ENCODE measurements at regions not wholly inside any gene's neighbourhood (a gene's known extent, or its start where the extent isn't known, plus 50 kb on each side); places are given as distances from the start of the nearest gene placed in this dataset.
A peak's percentile ranks its signal among the peaks of the same experiment; 100 is the strongest.

DNA sequence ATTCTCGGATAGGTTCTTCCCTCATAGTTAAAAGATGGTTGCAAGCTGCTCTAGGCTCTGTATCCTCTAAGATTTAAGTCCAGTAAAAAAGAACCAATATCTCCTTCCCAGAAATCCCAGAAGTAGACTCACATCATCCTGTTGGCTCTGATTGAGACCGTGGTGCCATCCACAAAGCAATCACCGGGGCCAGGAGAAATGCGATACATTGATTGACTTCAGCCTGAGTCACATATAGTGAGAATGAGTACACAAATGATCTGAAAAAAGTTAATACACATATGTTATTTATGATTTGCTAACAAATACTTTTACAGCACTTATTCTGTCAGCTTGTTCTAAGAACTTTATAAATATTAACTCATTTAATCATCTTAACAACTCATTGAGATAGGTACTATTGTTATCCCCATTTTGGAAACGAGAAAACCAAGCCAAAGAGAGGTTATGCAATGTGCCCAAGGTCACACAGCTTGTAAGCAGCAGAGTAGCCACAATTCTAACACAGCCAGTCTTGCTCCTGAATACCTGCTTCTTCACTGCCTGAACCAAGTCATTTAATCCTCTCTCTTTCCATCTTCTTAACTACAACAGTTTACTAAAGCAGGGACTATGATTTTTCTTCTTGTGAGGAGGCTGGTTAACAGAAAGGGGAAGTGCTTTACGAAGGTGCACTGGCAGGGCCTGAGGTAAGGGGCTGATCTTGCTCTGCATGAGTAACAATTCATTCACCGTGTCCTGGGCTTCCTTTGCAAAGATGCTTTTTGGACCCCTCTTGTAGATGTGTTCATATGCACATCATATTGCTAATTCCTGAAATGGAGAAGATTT, 177.0 kb downstream of the REEP3 start:
- CTCF ChIA-PET: interaction anchor here (1.5 kb wide), 1 partner anchor 69 kb away, joined by 3 read pairs; no protein-coding TSS in a partner anchor
- H3K27me3 Mint-ChIP-seq: no peaks in the 10 kb centered on the region
- H3K9me3 Mint-ChIP-seq: no peaks in the 10 kb centered on the region
- H3K27ac Mint-ChIP-seq: no peak overlapping the region
- DNase-seq: no peak
- H3K4me1 Mint-ChIP-seq: peaks cover 7% of the 10 kb centered on the region
- H3K4me3 Mint-ChIP-seq: no peak overlapping the region
- peaks cover 2% of the 10 kb centered on the region for H3K36me3 Mint-ChIP-seq (ENCODE audit: low read depth)
- POLR2A ChIA-PET: no interaction called here

GRCh38 chr10:63698787-63699150, 177.6 kb downstream of the REEP3 start:
- no peaks in the 10 kb centered on the region for H3K27me3 Mint-ChIP-seq
- ChIA-PET CTCF (interaction anchor here (1.5 kb wide), 1 partner anchor 70 kb away, joined by 3 read pairs; no protein-coding TSS in a partner anchor), POLR2A (no interaction called here)
- peaks cover 2% of the 10 kb centered on the region for H3K36me3 Mint-ChIP-seq (ENCODE audit: low read depth)
- no peak overlapping the region for H3K4me3 Mint-ChIP-seq
- H3K4me1 Mint-ChIP-seq: peaks cover 7% of the 10 kb centered on the region
- DNase-seq: no peak
- H3K9me3 Mint-ChIP-seq: no peaks in the 10 kb centered on the region
- no peak overlapping the region for H3K27ac Mint-ChIP-seq

GRCh38 chr10:63699785-63700613, 178.8 kb downstream of the REEP3 start:
- ChIA-PET CTCF (no interaction called here), POLR2A (no interaction called here)
- H3K36me3 Mint-ChIP-seq (ENCODE audit: low read depth): no peaks in the 10 kb centered on the region
- no peaks in the 10 kb centered on the region for H3K9me3 Mint-ChIP-seq
- H3K4me1 Mint-ChIP-seq: peaks cover 7% of the 10 kb centered on the region
- no peak overlapping the region for H3K4me3 Mint-ChIP-seq
- no peak overlapping the region for H3K27ac Mint-ChIP-seq
- no peaks in the 10 kb centered on the region for H3K27me3 Mint-ChIP-seq
- DNase-seq: no peak

GRCh38 chr10:63700631-63701156, 179.5 kb downstream of the REEP3 start:
- POLR2A ChIA-PET: no interaction called here

DNA sequence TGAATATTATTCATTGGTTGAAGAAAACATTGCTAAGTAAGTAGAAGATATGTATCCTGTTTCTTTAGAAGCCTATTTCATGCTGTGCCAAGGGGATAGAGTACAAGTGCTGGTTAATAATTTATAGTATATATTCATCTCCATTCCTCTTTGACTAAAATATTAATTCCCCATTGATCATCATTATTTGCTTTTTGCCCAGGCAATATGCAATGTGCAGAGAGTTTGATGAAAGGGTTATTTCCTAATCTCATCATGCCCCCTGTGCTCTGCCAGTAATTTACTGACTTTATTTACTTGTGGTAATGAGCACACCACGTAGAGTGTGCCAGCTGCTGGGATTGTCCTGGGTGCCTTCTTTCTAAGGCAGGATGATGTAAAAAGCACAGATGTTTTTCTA, 180.9 kb downstream of the REEP3 start:
- no peaks in the 10 kb centered on the region for H3K9me3 Mint-ChIP-seq
- H3K27ac Mint-ChIP-seq: no peak overlapping the region
- DNase-seq: no peak
- no peaks in the 10 kb centered on the region for H3K27me3 Mint-ChIP-seq
- no peaks in the 10 kb centered on the region for H3K36me3 Mint-ChIP-seq (ENCODE audit: low read depth)
- ChIA-PET CTCF (no interaction called here), POLR2A (interaction anchor here (1.4 kb wide), 1 partner anchor 18 kb away, joined by 3 read pairs; no protein-coding TSS in a partner anchor)
- peaks cover 11% of the 10 kb centered on the region for H3K4me1 Mint-ChIP-seq
- no peak overlapping the region for H3K4me3 Mint-ChIP-seq

More at GRCh38 chr10:63700631-63701156, 179.5 kb downstream of the REEP3 start:
- Mint-ChIP-seq H3K4me1 (peaks cover 7% of the 10 kb centered on the region), H3K9me3 (no peaks in the 10 kb centered on the region), H3K4me3 (no peak overlapping the region), H3K27me3 (no peaks in the 10 kb centered on the region), H3K36me3 (ENCODE audit: low read depth) (no peaks in the 10 kb centered on the region), H3K27ac (no peak overlapping the region)
- CTCF ChIA-PET: no interaction called here
- no peak for DNase-seq

- H3K9me3 Mint-ChIP-seq: no peaks in the 10 kb centered on the region
- no peak overlapping the region for H3K4me3 Mint-ChIP-seq
- no peaks in the 10 kb centered on the region for H3K36me3 Mint-ChIP-seq (ENCODE audit: low read depth)
- CTCF ChIA-PET: no interaction called here
- no peak for DNase-seq
- peaks cover 20% of the 10 kb centered on the region for H3K4me1 Mint-ChIP-seq
- no peak overlapping the region for H3K27ac Mint-ChIP-seq
- POLR2A ChIA-PET: interaction anchor here (1.4 kb wide), 1 partner anchor 19 kb away, joined by 3 read pairs; no protein-coding TSS in a partner anchor
- H3K27me3 Mint-ChIP-seq: no peaks in the 10 kb centered on the region
Observed at GRCh38 chr10:63703113-63703670, 182.0 kb downstream of the REEP3 start.

- Mint-ChIP-seq H3K4me1 (peaks cover 23% of the 10 kb centered on the region), H3K9me3 (peaks cover 3% of the 10 kb centered on the region), H3K36me3 (ENCODE audit: low read depth) (peaks cover 3% of the 10 kb centered on the region), H3K4me3 (no peak overlapping the region), H3K27ac (no peak overlapping the region), H3K27me3 (no peaks in the 10 kb centered on the region)
- CTCF ChIA-PET: interaction anchor here (0.9 kb wide), 1 partner anchor 16 kb away, joined by 5 read pairs; no protein-coding TSS in a partner anchor
- DNase-seq: no peak
- POLR2A ChIA-PET: no interaction called here
Observed at GRCh38 chr10:63703740-63704345, 182.6 kb downstream of the REEP3 start.

DNA sequence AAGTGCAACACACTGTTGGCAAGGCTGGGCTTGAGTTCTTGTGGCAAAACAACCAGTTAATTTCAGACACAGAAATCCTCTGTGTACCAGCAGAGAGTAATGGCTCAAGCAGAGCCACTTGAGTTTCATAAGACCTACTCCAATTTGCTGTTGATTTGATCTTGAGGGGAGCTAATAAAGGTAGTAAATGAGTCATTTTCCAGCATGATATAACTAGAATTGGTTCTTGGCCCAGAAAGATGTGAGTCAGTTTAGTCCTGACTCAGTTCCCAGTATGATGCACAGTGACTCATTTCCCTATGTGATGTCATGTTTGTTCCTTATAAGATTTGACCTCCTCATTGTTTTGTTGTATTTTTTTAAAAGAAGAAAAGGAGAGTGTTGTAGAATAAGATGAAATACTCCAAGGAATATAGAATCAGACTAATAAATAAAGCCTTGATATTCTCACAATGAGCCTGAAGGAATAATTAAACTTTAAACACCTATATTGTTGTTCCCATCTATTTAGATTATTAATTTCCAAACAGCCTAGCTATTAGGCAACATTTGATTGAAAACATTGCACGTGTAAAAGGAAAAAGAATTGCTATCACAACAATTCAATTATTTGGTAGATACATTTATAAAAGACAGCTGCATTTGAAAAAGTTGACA, 186.2 kb downstream of the REEP3 start:
- H3K27ac Mint-ChIP-seq: peak overlapping the region; percentile 2
- CTCF ChIA-PET: interaction anchor here (1.9 kb wide), 2 partner anchors 13 to 540 kb away, joined by 5 to 10 read pairs; no protein-coding TSS in a partner anchor
- peaks cover 3% of the 10 kb centered on the region for H3K36me3 Mint-ChIP-seq (ENCODE audit: low read depth)
- H3K27me3 Mint-ChIP-seq: no peaks in the 10 kb centered on the region
- POLR2A ChIA-PET: interaction anchor here (0.8 to 1.4 kb wide), 5 partner anchors 13 to 574 kb away, joined by 3 to 6 read pairs (median 3); partner anchors contain the start of gene NRBF2
- H3K4me1 Mint-ChIP-seq: peaks cover 16% of the 10 kb centered on the region
- DNase-seq: peak; percentile 18
- no peak overlapping the region for H3K4me3 Mint-ChIP-seq
- peaks cover 3% of the 10 kb centered on the region for H3K9me3 Mint-ChIP-seq

DNA sequence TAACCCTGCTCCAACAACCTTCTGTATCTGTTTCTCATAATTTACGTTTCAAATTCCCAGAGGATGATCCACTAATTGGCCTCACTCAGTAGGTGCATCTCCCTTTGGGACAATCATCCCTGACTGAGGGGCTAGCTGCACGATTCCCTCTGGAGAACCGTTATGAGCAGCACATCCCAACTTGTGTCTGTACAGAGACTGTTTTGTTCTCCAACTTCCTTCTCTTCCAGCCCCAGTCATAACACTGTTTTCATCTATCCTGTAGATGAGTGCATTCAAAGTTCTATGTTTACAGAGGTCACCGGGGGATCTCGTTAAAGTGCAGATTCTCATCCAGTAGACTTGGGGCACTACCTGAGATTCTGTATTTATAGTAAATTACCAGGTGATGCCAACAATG, 187.2 kb downstream of the REEP3 start:
- peaks cover 16% of the 10 kb centered on the region for H3K4me1 Mint-ChIP-seq
- H3K27me3 Mint-ChIP-seq: no peaks in the 10 kb centered on the region
- no peak for DNase-seq
- H3K27ac Mint-ChIP-seq: no peak overlapping the region
- ChIA-PET CTCF (interaction anchor here (1.4 kb wide), 1 partner anchor 12 kb away, joined by 3 read pairs; no protein-coding TSS in a partner anchor), POLR2A (no interaction called here)
- no peak overlapping the region for H3K4me3 Mint-ChIP-seq
- H3K9me3 Mint-ChIP-seq: peaks cover 3% of the 10 kb centered on the region
- peaks cover 3% of the 10 kb centered on the region for H3K36me3 Mint-ChIP-seq (ENCODE audit: low read depth)

- POLR2A ChIA-PET: no interaction called here
- peaks cover 16% of the 10 kb centered on the region for H3K4me1 Mint-ChIP-seq
- no peaks in the 10 kb centered on the region for H3K27me3 Mint-ChIP-seq
- DNase-seq: no peak
- CTCF ChIA-PET: interaction anchor here (0.6 to 1.6 kb wide), 2 partner anchors 9 to 1080 kb away, joined by 3 to 5 read pairs; no protein-coding TSS in a partner anchor
- peaks cover 3% of the 10 kb centered on the region for H3K9me3 Mint-ChIP-seq
- no peak overlapping the region for H3K27ac Mint-ChIP-seq
- peaks cover 3% of the 10 kb centered on the region for H3K36me3 Mint-ChIP-seq (ENCODE audit: low read depth)
- no peak overlapping the region for H3K4me3 Mint-ChIP-seq
Observed at GRCh38 chr10:63710703-63711102, 189.5 kb downstream of the REEP3 start.

- ChIA-PET POLR2A (no interaction called here), CTCF (interaction anchor here (0.6 to 1.6 kb wide), 2 partner anchors 9 to 1080 kb away, joined by 3 to 5 read pairs; no protein-coding TSS in a partner anchor)
- no peak overlapping the region for H3K27ac Mint-ChIP-seq
- peaks cover 3% of the 10 kb centered on the region for H3K9me3 Mint-ChIP-seq
- H3K4me3 Mint-ChIP-seq: no peak overlapping the region
- H3K4me1 Mint-ChIP-seq: peaks cover 21% of the 10 kb centered on the region
- peaks cover 2% of the 10 kb centered on the region for H3K27me3 Mint-ChIP-seq
- DNase-seq: no peak
- peaks cover 3% of the 10 kb centered on the region for H3K36me3 Mint-ChIP-seq (ENCODE audit: low read depth)
Observed at GRCh38 chr10:63711361-63711760, 190.2 kb downstream of the REEP3 start.

All from activated CD4-positive, alpha-beta memory T cell treated with anti-CD3 and anti-CD28 coated beads, Interleukin-2, amount 10 ng/mL, durations not matched to agents 7 days and 5 days (primary cell).